NCI-H2227 (cell line): ENCODE measurements at regions not wholly inside any gene's neighbourhood (a gene's known extent, or its start where the extent isn't known, plus 50 kb on each side); places are given as distances from the start of the nearest gene placed in this dataset.
"Not testable (repeated sequence)": the region's sequence is repeated elsewhere in the genome, so short reads cannot be mapped to it uniquely, and the experiment has no call there.

Source experiments
- DNase-seq: peaks from one replicate; lab custom pipeline; 2025; ENCODE audit not compliant: unreplicated experiment; lab: John Stamatoyannopoulos, UW

DNA sequence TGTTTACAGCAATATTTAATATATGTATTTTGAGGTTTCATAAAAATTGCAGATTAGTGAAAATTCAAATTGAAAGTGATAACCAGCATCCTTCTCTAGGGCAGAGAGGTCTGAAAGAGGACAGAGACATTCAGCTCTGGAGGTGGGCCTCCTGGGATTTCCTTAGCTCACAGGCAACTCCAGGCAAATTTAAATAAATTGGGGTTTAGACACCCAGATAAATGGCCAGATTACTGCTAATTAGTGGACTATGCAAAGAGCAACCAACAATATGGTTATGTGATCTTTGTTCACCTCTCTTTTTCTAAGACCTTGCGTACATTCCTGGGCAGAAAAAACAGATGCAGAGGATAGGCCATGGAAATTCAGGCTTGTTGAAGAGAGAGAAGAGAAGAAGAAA is 1282.8 kb upstream of the ACVR2A start:
- no peak for DNase-seq

- no peak for DNase-seq
Observed at GRCh38 chr2:146547236-146547635, 1297.6 kb upstream of the ACVR2A start.

GRCh38 chr2:146544701-146545100 is 1300.1 kb upstream of the ACVR2A start:
- no peak for DNase-seq

- DNase-seq = no peak
Observed at GRCh38 chr2:146541896-146542295, 1302.9 kb upstream of the ACVR2A start.

DNA sequence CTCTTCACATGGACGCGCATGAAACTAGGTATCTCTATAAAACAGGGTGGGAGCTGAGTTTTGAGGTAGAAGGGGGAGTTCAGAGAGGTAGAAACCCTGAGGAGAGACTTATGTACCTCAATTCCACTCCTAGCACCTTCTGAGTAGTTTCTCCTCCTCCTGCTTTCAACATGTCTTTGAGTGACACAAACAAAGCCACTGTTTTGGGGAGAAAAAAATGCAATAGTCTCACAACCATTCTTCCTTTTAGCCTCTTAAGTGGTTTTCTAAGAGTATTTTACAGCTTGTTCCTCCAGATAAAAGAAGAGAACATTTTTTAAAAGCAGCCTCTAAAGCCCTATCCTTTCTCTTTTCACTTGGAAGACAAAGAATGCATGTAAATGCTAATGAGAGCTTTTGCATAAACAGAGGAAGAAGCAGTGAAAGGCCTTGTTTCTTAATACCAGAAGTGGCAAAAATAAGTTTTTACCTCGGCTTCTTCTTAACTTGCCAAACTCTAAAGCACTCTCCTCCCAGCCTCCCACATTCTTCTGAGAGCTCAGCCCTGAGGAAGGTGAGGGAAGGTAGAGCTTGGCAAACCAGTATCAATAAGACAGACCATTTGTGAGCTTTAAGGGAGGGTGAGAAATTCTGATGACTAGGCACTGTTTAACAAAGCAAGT is 1304.4 kb upstream of the ACVR2A start:
- no peak for DNase-seq

- not testable (repeated sequence) for DNase-seq
Observed at GRCh38 chr2:146539739-146540138, 1305.1 kb upstream of the ACVR2A start.

DNA sequence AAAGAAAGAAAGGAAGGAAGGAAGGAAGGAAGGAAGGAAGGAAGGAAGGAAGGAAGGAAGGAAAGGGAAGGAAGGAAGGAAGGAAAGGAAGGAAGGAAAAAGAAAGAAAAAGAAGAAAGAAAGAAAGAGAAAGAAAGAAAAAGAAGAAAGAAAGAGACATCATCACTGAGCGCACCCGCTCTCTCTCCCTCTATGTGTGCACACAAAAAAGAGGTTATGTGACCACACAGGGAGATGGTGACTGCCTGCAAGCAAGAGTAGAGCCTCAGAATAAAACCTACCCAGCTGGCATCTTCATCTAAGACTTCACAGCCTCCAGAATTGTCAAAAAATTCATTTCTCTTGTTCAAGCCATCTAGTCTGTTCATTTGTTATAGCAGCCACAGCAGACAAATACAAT is 1307.4 kb upstream of the ACVR2A start:
- no peak for DNase-seq

- DNase-seq = no peak
Observed at GRCh38 chr2:146532509-146533147, 1312.2 kb upstream of the ACVR2A start.

DNA sequence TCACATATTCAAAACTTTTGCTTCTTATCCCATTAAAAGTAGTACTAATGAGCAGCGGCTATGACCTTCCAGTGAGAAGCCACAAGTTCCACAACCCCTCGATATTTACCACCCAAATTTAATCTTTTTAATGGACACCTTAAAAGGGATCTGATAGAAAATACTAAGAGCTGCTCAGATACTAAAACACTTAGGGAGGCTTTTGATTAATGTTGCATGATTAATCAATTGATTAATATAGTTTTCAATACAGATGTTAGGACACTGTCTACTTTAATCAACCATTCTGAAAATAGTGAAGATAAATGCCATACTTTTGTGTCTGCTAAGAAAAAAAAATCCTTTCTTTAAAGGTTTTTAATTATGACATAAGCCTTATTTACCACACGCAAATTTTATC is 1312.8 kb upstream of the ACVR2A start:
- DNase-seq = no peak

DNA sequence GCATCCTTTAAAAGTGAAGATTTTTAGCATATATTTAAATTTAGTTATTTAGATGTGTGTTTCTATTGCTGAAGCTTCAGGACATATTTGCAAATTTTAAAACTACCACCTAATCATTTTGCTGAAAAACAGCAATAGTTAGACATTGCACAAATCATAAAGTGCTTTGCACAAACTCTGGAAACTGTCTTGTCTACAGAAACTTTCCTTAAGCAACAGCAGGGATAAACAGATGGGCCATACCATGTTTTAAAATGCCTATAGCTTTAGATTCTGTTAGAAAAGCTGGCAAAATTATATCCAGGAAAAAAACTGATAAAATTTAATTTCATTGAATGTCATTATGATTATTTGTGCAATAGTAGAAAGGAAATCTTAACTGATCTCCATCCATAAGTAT is 1313.9 kb upstream of the ACVR2A start:
- DNase-seq = no peak

DNA sequence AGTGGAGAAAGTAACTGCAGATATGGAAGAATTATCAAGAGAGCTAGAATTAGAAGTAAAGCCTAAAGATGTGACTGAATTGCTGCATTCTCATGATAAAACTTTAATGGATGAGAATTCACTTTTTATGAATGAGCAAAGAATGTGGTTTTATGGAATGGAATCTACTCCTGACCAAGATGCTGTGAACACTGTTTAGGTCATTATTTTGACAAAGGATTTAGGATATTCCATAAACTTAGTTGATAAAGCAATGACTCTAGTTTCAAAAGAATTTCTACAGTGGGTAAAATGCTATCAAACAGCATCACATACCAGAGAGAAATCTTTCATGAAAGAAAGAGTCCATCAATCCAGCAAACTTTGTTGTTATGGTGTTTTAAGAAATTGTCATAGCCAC is 1317.7 kb upstream of the ACVR2A start:
- DNase-seq = no peak

- no peak for DNase-seq
Observed at GRCh38 chr2:146523196-146523595, 1321.6 kb upstream of the ACVR2A start.

GRCh38 chr2:146506851-146507250 is 1338.0 kb upstream of the ACVR2A start:
- DNase-seq = no peak

DNA sequence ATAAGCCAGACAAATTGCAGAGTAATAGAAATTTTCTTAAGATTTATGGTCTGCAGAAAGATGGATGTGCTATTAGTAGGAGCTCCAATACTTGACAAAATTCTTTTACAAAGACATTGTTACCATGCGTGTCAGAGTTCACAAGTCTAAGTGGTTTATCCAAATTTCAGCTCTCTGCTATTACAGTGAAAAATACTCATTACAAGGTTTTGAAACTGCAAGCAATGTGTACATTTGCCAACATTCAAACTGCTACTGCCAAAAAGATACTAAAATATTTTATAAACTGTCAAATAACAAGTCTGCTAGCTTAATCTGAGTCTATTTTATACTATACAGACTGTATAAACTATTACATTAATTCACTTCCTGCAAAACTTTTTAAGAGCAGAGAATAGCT is 1341.5 kb upstream of the ACVR2A start:
- no peak for DNase-seq

- DNase-seq = no peak
Observed at GRCh38 chr2:146496248-146496647, 1348.6 kb upstream of the ACVR2A start.

DNA sequence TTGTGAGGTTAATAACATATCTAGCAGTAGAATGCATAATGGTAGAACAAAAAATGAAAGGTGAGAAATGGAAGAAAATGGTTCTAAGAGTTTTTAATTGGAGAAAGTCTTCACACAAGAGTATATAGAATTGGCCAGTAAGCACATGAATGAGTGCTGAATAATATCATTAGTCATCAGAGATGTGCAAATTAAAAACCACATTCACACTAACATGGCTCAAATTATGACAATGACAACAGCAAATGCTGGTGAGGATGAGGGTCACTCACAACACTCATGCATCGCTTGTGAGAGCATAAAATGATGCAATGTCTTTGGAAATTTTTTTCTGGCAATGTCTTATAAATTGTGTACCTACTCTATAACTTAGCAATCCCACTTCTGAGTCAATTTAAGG is 1355.4 kb upstream of the ACVR2A start:
- DNase-seq = no peak

DNA sequence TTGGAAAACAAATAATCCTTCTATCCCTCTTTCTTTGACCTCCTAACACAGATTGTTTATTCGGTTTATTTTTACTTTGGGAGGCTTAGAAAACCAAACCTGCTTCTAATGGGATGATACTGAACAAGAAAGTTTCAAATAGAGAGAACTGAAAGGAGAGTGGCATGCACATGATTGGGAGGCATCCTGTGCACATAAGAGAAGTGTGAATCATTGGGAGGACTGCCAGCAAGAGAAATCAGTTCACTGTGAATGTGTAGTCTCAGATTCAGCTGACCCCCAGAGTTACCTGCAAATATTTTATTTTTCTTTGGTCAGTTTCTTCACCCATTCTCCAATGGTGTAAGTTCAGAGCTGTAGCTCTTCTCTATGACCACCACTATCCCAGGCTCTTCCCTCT is 1363.2 kb upstream of the ACVR2A start:
- DNase-seq = no peak

GRCh38 chr2:146477383-146477782 is 1367.4 kb upstream of the ACVR2A start:
- no peak for DNase-seq

DNA sequence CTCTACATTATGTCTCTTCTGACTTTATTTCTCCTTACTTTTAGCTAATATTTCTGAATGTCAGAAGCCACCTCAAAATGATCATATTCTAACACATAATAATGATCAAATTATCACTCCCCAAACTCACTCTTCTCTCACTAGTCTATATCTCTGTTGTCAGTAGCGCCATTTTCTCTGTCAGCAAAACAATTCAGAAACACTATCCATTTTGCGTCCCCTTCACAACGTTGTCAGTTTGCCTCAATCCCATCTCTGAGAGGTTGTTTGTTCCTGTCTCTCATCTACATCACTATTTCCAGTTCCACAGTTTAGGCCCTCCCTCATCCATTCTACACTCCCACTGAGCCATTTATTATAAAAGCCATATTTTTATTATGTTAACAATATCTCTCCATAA is 1376.3 kb upstream of the ACVR2A start:
- DNase-seq = no peak

DNA sequence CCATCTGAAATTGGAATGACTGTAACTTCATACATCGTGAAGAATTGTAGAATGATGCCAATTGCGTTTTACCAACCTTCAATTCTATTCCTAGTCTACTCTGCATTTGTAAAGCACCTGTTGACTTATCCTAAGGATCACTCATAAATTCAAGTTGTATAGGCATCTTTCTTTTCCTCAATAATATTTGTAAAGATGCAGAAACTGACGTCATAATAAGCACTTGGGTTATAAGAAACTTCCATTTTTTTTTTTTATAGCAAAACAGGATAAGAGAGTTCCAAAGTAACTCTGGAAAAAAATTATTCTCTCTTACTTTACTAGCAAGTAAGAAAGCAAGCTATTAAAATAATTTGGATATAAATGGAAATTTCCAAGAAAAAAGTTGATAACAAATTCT is 1377.4 kb upstream of the ACVR2A start:
- no peak for DNase-seq

DNA sequence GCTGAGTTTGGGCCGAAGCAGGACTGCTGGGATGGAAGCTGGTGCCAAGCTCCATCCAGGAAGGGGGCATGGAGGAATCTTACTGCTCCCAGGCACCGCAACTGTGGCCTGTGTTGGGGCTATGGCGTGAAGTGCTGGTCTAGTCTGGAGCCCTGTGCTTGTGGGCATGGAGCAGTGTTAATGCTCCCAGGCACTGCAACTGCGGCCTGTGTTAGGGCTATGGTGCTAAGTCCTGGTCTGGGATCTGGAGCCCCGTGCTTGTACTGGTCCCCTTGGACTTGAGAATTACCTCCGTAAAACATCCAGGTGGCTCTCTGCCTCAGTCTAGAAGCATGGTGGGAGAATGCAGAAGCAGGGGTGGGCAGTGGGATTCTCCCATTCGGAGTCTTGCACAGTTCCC is 1379.4 kb upstream of the ACVR2A start:
- no peak for DNase-seq

GRCh38 chr2:146461068-146461467 is 1383.8 kb upstream of the ACVR2A start:
- no peak for DNase-seq

DNA sequence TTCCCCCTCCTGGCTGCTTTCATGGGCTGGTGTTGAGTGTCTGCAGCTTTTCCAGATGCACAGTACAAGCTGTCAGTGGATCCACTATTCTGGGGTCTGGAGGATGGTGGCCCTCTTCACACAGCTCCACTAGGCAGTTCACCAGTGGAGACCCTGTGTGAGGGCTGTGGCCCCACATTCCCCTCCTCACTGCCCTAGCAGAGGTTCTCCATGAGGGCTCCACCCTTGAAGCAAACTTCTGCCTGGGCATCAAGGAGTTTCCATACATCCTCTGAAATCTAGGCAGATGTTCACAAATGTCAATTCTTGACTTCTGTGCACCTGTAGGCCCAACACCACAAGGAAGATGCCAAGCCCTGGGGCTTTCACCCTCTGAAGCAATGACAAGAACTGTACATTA is 1386.2 kb upstream of the ACVR2A start:
- no peak for DNase-seq
